ENCODE measurements at regions not wholly inside any gene's neighbourhood (a gene's known extent, or its start where the extent isn't known, plus 50 kb on each side); places are given as distances from the start of the nearest gene placed in this dataset.

- Histone ChIP-seq H3K4me3 (no peak overlapping the region), H3K9ac (ENCODE audit: insufficient read length) (no peak overlapping the region), H3K27ac (no peak overlapping the region), H3K36me3 (ENCODE audit: insufficient read depth, low read length) (no peaks in the 10 kb centered on the region), H3K9me3 (ENCODE audit: low read depth, low read length) (no peaks in the 10 kb centered on the region)
- no peak for DNase-seq (ENCODE audit: low read depth, low spot score)
- TF ChIP-seq POLR2AphosphoS5 (IDR thresholded peaks at IDR 0.05; ENCODE audit: borderline replicate concordance, low read depth, low read length) (no peak), EZH2 (IDR thresholded peaks at IDR 0.05) (no peak)
Observed at GRCh38 chr4:141513866-141514265, 122.5 kb upstream of the IL15 start.

GRCh38 chr4:141518222-141518621, 118.2 kb upstream of the IL15 start:
- no peak for TF ChIP-seq POLR2AphosphoS5 (IDR thresholded peaks at IDR 0.05; ENCODE audit: borderline replicate concordance, low read depth, low read length)
- no peak for TF ChIP-seq EZH2 (IDR thresholded peaks at IDR 0.05)
- TF ChIP-seq FOXP2 (optimal IDR thresholded peaks at IDR 0.05; ENCODE audit: control extremely low read depth, extremely low read length, insufficient read depth), result no peak
- H3K9ac ChIP-seq (ENCODE audit: insufficient read length), result no peak overlapping the region
- no peak overlapping the region for H3K27ac ChIP-seq
- H3K36me3 ChIP-seq (ENCODE audit: insufficient read depth, low read length), result no peaks in the 10 kb centered on the region
- H3K4me3 ChIP-seq, result no peak overlapping the region
- no peak for DNase-seq (ENCODE audit: low read depth, low spot score)
- no peaks in the 10 kb centered on the region for H3K9me3 ChIP-seq (ENCODE audit: low read depth, low read length)

DNA sequence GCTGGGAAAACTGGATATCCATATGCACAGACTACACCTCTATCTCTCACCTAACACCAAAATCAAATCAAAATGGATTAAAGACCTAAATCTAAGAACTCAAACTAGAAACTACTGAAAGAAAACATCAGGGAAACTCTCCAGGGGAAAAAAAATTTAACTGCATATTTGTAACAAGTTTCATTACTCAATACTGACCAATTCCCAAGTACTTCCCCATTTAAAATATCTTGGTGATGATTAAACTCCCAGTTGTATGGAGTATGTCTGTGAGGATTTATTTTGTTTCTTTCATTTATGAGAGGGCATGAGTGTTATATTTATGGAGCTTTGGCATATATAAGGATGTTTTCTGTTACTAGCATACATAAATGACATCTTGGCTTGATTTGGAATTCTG, 112.3 kb upstream of the IL15 start:
- Histone ChIP-seq H3K9ac (ENCODE audit: insufficient read length) (no peak overlapping the region), H3K27ac (no peak overlapping the region), H3K4me3 (no peak overlapping the region), H3K36me3 (ENCODE audit: insufficient read depth, low read length) (no peaks in the 10 kb centered on the region), H3K9me3 (ENCODE audit: low read depth, low read length) (no peaks in the 10 kb centered on the region)
- DNase-seq (ENCODE audit: low read depth, low spot score), result no peak
- TF ChIP-seq FOXP2 (optimal IDR thresholded peaks at IDR 0.05; ENCODE audit: control extremely low read depth, extremely low read length, insufficient read depth), result no peak
- no peak for TF ChIP-seq POLR2AphosphoS5 (IDR thresholded peaks at IDR 0.05; ENCODE audit: borderline replicate concordance, low read depth, low read length)
- no peak for TF ChIP-seq EZH2 (IDR thresholded peaks at IDR 0.05)

GRCh38 chr4:141524841-141525240, 111.5 kb upstream of the IL15 start:
- TF ChIP-seq FOXP2 (optimal IDR thresholded peaks at IDR 0.05; ENCODE audit: control extremely low read depth, extremely low read length, insufficient read depth), result no peak
- no peak for TF ChIP-seq POLR2AphosphoS5 (IDR thresholded peaks at IDR 0.05; ENCODE audit: borderline replicate concordance, low read depth, low read length)
- no peak for TF ChIP-seq EZH2 (IDR thresholded peaks at IDR 0.05)
- Histone ChIP-seq H3K9ac (ENCODE audit: insufficient read length) (no peak overlapping the region), H3K9me3 (ENCODE audit: low read depth, low read length) (no peaks in the 10 kb centered on the region), H3K36me3 (ENCODE audit: insufficient read depth, low read length) (no peaks in the 10 kb centered on the region), H3K4me3 (no peak overlapping the region), H3K27ac (no peak overlapping the region)
- DNase-seq (ENCODE audit: low read depth, low spot score), result no peak

DNA sequence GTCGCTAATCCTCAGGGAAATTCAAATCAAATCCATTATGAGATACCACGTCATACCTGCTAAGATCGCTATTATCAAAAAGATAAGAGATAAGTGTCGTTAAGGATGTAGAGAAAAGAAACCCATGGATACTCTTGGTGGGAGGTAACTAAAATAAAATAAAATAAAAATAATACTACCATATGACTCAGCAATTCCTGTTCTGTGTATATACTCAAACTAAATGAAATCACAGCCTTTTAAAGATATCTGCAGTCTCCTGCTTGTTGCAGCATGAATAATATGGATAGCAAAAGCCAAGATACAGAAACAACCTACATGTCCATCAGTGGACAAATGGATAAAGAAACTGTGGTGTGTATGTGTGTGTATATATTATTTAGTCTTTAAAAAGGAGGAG, 105.8 kb upstream of the IL15 start:
- H3K36me3 ChIP-seq (ENCODE audit: insufficient read depth, low read length), result no peaks in the 10 kb centered on the region
- no peak overlapping the region for H3K27ac ChIP-seq
- H3K4me3 ChIP-seq, result no peak overlapping the region
- H3K9ac ChIP-seq (ENCODE audit: insufficient read length), result no peak overlapping the region
- no peak for DNase-seq (ENCODE audit: low read depth, low spot score)
- H3K9me3 ChIP-seq (ENCODE audit: low read depth, low read length), result no peaks in the 10 kb centered on the region
- TF ChIP-seq EZH2 (IDR thresholded peaks at IDR 0.05) (no peak), FOXP2 (optimal IDR thresholded peaks at IDR 0.05; ENCODE audit: control extremely low read depth, extremely low read length, insufficient read depth) (no peak)

- H3K36me3 ChIP-seq (ENCODE audit: insufficient read depth, low read length), result no peaks in the 10 kb centered on the region
- H3K27ac ChIP-seq, result no peak overlapping the region
- no peaks in the 10 kb centered on the region for H3K9me3 ChIP-seq (ENCODE audit: low read depth, low read length)
- TF ChIP-seq FOXP2 (optimal IDR thresholded peaks at IDR 0.05; ENCODE audit: control extremely low read depth, extremely low read length, insufficient read depth) (no peak), POLR2AphosphoS5 (IDR thresholded peaks at IDR 0.05; ENCODE audit: borderline replicate concordance, low read depth, low read length) (no peak), EZH2 (IDR thresholded peaks at IDR 0.05) (no peak)
- no peak overlapping the region for H3K4me3 ChIP-seq
- DNase-seq (ENCODE audit: low read depth, low spot score), result no peak
- H3K9ac ChIP-seq (ENCODE audit: insufficient read length), result no peak overlapping the region
Observed at GRCh38 chr4:141534985-141535384, 101.4 kb upstream of the IL15 start.

DNA sequence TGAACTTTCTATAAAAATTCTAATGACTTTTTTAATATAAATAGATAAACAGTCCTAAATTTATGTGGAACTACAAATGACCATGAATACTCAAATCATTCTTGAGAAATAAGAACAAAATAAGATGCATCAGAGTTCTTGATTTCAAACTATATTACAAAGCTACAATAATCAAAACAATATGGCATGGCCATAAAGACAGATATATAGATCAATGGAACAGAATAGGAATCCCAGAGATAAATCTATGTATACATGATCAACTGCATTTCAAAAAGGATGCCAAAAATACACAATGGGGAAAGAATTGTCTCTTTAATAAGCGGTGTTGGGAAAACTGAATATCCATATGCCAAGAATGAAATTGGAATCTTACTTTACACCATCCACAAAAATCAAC, 98.4 kb upstream of the IL15 start:
- TF ChIP-seq POLR2AphosphoS5 (IDR thresholded peaks at IDR 0.05; ENCODE audit: borderline replicate concordance, low read depth, low read length) (no peak), FOXP2 (optimal IDR thresholded peaks at IDR 0.05; ENCODE audit: control extremely low read depth, extremely low read length, insufficient read depth) (no peak), EZH2 (IDR thresholded peaks at IDR 0.05) (no peak)
- DNase-seq (ENCODE audit: low read depth, low spot score), result no peak

DNA sequence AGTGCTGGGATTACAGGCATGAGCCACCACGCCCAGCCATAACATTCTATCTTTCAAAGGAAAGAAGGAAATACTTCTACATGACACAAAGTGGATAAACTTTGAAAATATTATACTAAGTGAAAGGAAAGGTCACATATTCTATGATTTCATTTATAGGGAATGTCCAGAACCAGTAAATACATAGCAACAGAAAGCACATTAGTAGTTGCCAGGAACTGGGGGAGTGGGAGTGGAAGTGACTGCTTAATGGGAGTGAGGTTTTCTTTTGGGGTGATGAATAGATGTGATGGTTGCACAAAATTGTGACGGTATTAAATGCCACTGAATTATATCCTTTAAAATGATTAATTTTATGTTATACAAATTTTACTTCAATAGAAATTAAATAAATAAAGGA, 95.7 kb upstream of the IL15 start:
- DNase-seq (ENCODE audit: low read depth, low spot score), result no peak
- H3K27ac ChIP-seq, result no peak overlapping the region
- TF ChIP-seq EZH2 (IDR thresholded peaks at IDR 0.05), result no peak
- TF ChIP-seq FOXP2 (optimal IDR thresholded peaks at IDR 0.05; ENCODE audit: control extremely low read depth, extremely low read length, insufficient read depth), result no peak
- TF ChIP-seq POLR2AphosphoS5 (IDR thresholded peaks at IDR 0.05; ENCODE audit: borderline replicate concordance, low read depth, low read length), result no peak
- no peaks in the 10 kb centered on the region for H3K9me3 ChIP-seq (ENCODE audit: low read depth, low read length)
- no peak overlapping the region for H3K4me3 ChIP-seq
- H3K9ac ChIP-seq (ENCODE audit: insufficient read length), result no peak overlapping the region
- no peaks in the 10 kb centered on the region for H3K36me3 ChIP-seq (ENCODE audit: insufficient read depth, low read length)

More for the DNA sequence above, 98.4 kb upstream of the IL15 start:
- no peaks in the 10 kb centered on the region for H3K36me3 ChIP-seq (ENCODE audit: insufficient read depth, low read length)
- no peak overlapping the region for H3K27ac ChIP-seq
- no peak overlapping the region for H3K4me3 ChIP-seq
- H3K9me3 ChIP-seq (ENCODE audit: low read depth, low read length), result no peaks in the 10 kb centered on the region
- no peak overlapping the region for H3K9ac ChIP-seq (ENCODE audit: insufficient read length)

GRCh38 chr4:141541851-141542250, 94.5 kb upstream of the IL15 start:
- no peak for TF ChIP-seq FOXP2 (optimal IDR thresholded peaks at IDR 0.05; ENCODE audit: control extremely low read depth, extremely low read length, insufficient read depth)
- TF ChIP-seq POLR2AphosphoS5 (IDR thresholded peaks at IDR 0.05; ENCODE audit: borderline replicate concordance, low read depth, low read length), result no peak
- no peak for DNase-seq (ENCODE audit: low read depth, low spot score)
- H3K27ac ChIP-seq, result no peak overlapping the region

More at GRCh38 chr4:141541851-141542250, 94.5 kb upstream of the IL15 start:
- no peaks in the 10 kb centered on the region for H3K9me3 ChIP-seq (ENCODE audit: low read depth, low read length)
- no peak overlapping the region for H3K4me3 ChIP-seq
- H3K36me3 ChIP-seq (ENCODE audit: insufficient read depth, low read length), result no peaks in the 10 kb centered on the region
- H3K9ac ChIP-seq (ENCODE audit: insufficient read length), result no peak overlapping the region

All from SK-N-MC (cell line).